BJ (cell line): ENCODE measurements at regions not wholly inside any gene's neighbourhood (a gene's known extent, or its start where the extent isn't known, plus 50 kb on each side); places are given as distances from the start of the nearest gene placed in this dataset.

ENCODE experiments used
- CTCF ChIA-PET: fragments of 350-600 bp; formaldehyde crosslinking; extraction: SDS; loops from one replicate; lab custom pipeline; 2021; ENCODE audit warnings: antibody characterized with exemption, inconsistent platforms; lab: Yijun Ruan, JAX
- POLR2A ChIA-PET: fragments of 300-600 bp; sonication (Branson Sonifier 250); formaldehyde crosslinking; extraction: SDS; loops from one replicate; lab custom pipeline; 2021; ENCODE audit warnings: antibody characterized with exemption; lab: Charles Lee
- DNase-seq: peaks from one replicate; pipeline ENCODE4 v3.0.0-alpha.2; 2011; ENCODE audit warnings: low read depth
- H3K27me3 ChIP-seq: 2 replicates; pipeline ENCODE4 v1.6.0; 2011; ENCODE audit warnings: low read length; ENCODE audit not compliant: control insufficient read depth, insufficient read depth
- H3K36me3 ChIP-seq: 2 replicates; pipeline ENCODE4 v1.5.1; 2011; ENCODE audit warnings: low read length; ENCODE audit not compliant: control insufficient read depth, insufficient read depth
- H3K4me3 ChIP-seq: 2 replicates; pipeline ENCODE4 v1.5.1; 2011; ENCODE audit warnings: low read depth, mild to moderate bottlenecking, control low read depth, low read length
- CTCF ChIP-seq: IDR thresholded peaks from 2 replicates; pipeline ENCODE4 v1.5.1; 2011; ENCODE audit warnings: low read depth, mild to moderate bottlenecking, control low read depth, inconsistent platforms, low read length, moderate library complexity; ENCODE audit not compliant: insufficient read depth

- H3K4me3 ChIP-seq = no peak overlapping the region
- H3K36me3 ChIP-seq = no peaks in the 10 kb centered on the region
- no peak for TF ChIP-seq CTCF
- DNase-seq = no peak
- H3K27me3 ChIP-seq = no peaks in the 10 kb centered on the region
- ChIA-PET CTCF (interaction anchor here (0.5 to 0.7 kb wide), 2 partner anchors 16 to 74 kb away, joined by 3 to 4 read pairs; no protein-coding TSS in a partner anchor), POLR2A (no interaction called here)
These were observed 457.7 kb downstream of the XYLT1 start for GRCh38 chr16:17013038-17013437.

GRCh38 chr16:17014484-17015121, 456.2 kb downstream of the XYLT1 start:
- no peak overlapping the region for H3K4me3 ChIP-seq
- no peak for DNase-seq
- H3K27me3 ChIP-seq = no peaks in the 10 kb centered on the region
- TF ChIP-seq CTCF = no peak
- ChIA-PET POLR2A (no interaction called here), CTCF (interaction anchor here (0.6 kb wide), 1 partner anchor 759 kb away, joined by 8 read pairs; no protein-coding TSS in a partner anchor)
- no peaks in the 10 kb centered on the region for H3K36me3 ChIP-seq

GRCh38 chr16:17015702-17016101, 455.1 kb downstream of the XYLT1 start:
- H3K4me3 ChIP-seq = no peak overlapping the region
- TF ChIP-seq CTCF = no peak
- H3K27me3 ChIP-seq = no peaks in the 10 kb centered on the region
- CTCF ChIA-PET = interaction anchor here (0.7 kb wide), 1 partner anchor 563 kb away, joined by 3 read pairs; no protein-coding TSS in a partner anchor
- no peaks in the 10 kb centered on the region for H3K36me3 ChIP-seq
- POLR2A ChIA-PET = no interaction called here
- no peak for DNase-seq

DNA sequence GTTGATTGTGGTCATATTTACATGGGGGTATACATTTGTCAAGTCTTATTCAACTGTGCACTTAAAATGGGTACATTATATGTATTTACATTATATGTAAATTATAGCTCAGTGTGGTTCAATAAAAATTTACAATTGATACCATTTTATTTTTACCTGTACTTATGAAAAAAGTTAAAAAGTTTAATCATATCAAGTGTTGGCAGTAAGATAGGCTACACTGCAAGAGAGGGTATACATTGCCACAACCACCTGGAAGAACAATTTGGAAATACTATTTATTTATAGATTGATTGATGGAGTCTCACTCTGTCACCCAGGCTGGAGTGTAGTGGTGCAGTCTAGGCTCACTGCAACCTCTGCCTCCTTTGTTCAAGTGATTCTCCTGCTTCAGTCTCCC, 453.3 kb downstream of the XYLT1 start:
- ChIA-PET CTCF (interaction anchor here (0.6 kb wide), 1 partner anchor 17 kb away, joined by 3 read pairs; no protein-coding TSS in a partner anchor), POLR2A (no interaction called here)
- Histone ChIP-seq H3K36me3 (no peaks in the 10 kb centered on the region), H3K4me3 (no peak overlapping the region), H3K27me3 (no peaks in the 10 kb centered on the region)
- DNase-seq = no peak
- no peak for TF ChIP-seq CTCF

DNA sequence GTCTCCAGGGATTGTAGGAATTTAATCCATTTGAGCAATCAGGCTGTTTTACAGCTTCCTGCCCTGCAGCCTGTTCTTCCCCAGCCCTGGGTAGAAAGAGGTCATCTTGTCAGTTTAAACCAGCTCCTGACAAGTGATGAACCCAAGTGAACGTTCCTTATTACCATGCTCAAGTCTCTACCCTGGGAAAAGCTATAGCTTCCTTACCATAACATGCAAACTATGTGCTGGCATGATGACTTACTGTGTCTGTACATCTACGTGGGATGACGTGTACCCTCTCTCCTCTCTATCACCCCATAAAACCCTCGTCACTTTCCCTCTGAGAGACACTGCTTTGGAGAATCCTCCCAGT, 452.2 kb downstream of the XYLT1 start:
- H3K4me3 ChIP-seq = no peak overlapping the region
- DNase-seq = no peak
- H3K27me3 ChIP-seq = no peaks in the 10 kb centered on the region
- no peaks in the 10 kb centered on the region for H3K36me3 ChIP-seq
- ChIA-PET CTCF (no interaction called here), POLR2A (no interaction called here)
- no peak for TF ChIP-seq CTCF
